ENCODE measurements at regions not wholly inside any gene's neighbourhood (a gene's known extent, or its start where the extent isn't known, plus 50 kb on each side); places are given as distances from the start of the nearest gene placed in this dataset.

DNA sequence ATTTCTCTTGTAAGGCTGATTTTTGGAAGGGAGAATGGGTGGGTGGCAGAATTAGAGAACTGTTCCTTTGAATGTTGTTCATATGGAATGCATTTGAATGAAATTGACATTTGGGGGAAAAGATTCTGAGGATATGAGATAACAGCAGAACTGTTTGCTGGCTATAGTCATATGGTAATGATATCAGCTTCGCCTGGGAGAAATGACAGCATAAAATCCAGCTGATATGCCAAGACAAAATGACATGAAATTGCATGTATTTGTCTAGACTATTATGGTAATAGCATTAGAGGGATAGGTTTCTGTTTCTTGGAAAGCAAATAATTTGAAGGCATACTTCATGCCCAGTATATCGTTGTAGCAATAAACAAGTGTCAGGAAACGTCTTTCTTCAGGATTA lies 150.8 kb upstream of the SPATS2L start:
- TF ChIP-seq, protein P1, sequence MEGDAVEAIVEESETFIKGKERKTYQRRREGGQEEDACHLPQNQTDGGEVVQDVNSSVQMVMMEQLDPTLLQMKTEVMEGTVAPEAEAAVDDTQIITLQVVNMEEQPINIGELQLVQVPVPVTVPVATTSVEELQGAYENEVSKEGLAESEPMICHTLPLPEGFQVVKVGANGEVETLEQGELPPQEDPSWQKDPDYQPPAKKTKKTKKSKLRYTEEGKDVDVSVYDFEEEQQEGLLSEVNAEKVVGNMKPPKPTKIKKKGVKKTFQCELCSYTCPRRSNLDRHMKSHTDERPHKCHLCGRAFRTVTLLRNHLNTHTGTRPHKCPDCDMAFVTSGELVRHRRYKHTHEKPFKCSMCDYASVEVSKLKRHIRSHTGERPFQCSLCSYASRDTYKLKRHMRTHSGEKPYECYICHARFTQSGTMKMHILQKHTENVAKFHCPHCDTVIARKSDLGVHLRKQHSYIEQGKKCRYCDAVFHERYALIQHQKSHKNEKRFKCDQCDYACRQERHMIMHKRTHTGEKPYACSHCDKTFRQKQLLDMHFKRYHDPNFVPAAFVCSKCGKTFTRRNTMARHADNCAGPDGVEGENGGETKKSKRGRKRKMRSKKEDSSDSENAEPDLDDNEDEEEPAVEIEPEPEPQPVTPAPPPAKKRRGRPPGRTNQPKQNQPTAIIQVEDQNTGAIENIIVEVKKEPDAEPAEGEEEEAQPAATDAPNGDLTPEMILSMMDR (conservative IDR thresholded peaks at IDR 0.05; ENCODE audit: low read length) = no peak
- no peak for TF ChIP-seq EZH2phosphoT487 (IDR thresholded peaks at IDR 0.05; ENCODE audit: borderline replicate concordance, low read depth, low read length)

Data from OCI-LY7 (cell line).